GM23338 (cell line): ENCODE measurements at regions not wholly inside any gene's neighbourhood (a gene's known extent, or its start where the extent isn't known, plus 50 kb on each side); places are given as distances from the start of the nearest gene placed in this dataset.

ENCODE experiments used
- ATAC-seq: fragments of 200-7000 bp; cut with Tn5 transposase; 3 replicates; pipeline ENCODE4 v1.9.1; 2020
- DNase-seq: peaks from one replicate; pipeline ENCODE4 v3.0.0-alpha.2; 2015; ENCODE audit warnings: low spot score
- H2AFZ ChIP-seq: fragments of 200-600 bp; sonication (generic); 2 replicates; pipeline ENCODE4 v1.8.0; 2016; ENCODE audit warnings: antibody characterized with exemption, mild to moderate bottlenecking, moderate library complexity
- H3F3A ChIP-seq: fragments of 200-600 bp; sonication (generic); replicated peaks from 2 replicates; pipeline ENCODE4 v1.8.0; 2017; ENCODE audit warnings: antibody characterized with exemption, mixed run types, low read depth
- H3K27ac ChIP-seq: fragments of 200-600 bp; sonication (generic); 2 replicates; pipeline ENCODE4 v1.6.1; 2016; ENCODE audit warnings: low read depth
- H3K27me3 ChIP-seq: fragments of 200-600 bp; sonication (generic); 2 replicates; pipeline ENCODE4 v1.8.0; 2016; ENCODE audit warnings: mild to moderate bottlenecking, mixed run types, moderate library complexity; ENCODE audit not compliant: insufficient read depth
- H3K36me3 ChIP-seq: fragments of 200-600 bp; sonication (generic); 2 replicates; pipeline ENCODE4 v1.8.0; 2016; ENCODE audit warnings: mild to moderate bottlenecking; ENCODE audit not compliant: insufficient read depth
- H3K4me1 ChIP-seq: fragments of 200-600 bp; sonication (generic); 2 replicates; pipeline ENCODE4 v1.8.0; 2016; ENCODE audit warnings: mild to moderate bottlenecking, moderate library complexity; ENCODE audit not compliant: insufficient read depth
- H3K4me2 ChIP-seq: fragments of 200-600 bp; sonication (generic); 2 replicates; pipeline ENCODE4 v1.7.1; 2017; ENCODE audit warnings: mixed run types
- H3K4me3 ChIP-seq: fragments of 200-600 bp; sonication (generic); 2 replicates; pipeline ENCODE4 v1.6.1; 2016; ENCODE audit warnings: mixed run types
- H3K79me2 ChIP-seq: fragments of 200-600 bp; sonication (generic); replicated peaks from 2 replicates; pipeline ENCODE4 v1.8.0; 2017; ENCODE audit warnings: mild to moderate bottlenecking; ENCODE audit not compliant: insufficient read depth
- H3K9me2 ChIP-seq: fragments of 200-600 bp; sonication (generic); 2 replicates; pipeline ENCODE4 v1.8.0; 2017; ENCODE audit not compliant: insufficient read depth
- H4K20me1 ChIP-seq: fragments of 200-600 bp; sonication (generic); replicated peaks from 2 replicates; pipeline ENCODE4 v1.8.0; 2017; ENCODE audit warnings: mild to moderate bottlenecking; ENCODE audit not compliant: insufficient read depth
- H3K27ac Mint-ChIP-seq: 2 replicates; pipeline ENCODE4 v1.8.0; 2020; ENCODE audit warnings: inconsistent platforms, mild to moderate bottlenecking, moderate library complexity, mixed read lengths
- H3K27me3 Mint-ChIP-seq: 3 replicates; pipeline ENCODE4 v1.8.0; 2022; ENCODE audit warnings: low read depth, mild to moderate bottlenecking, moderate library complexity, mixed read lengths, inconsistent platforms; ENCODE audit not compliant: insufficient read depth, poor library complexity
- H3K36me3 Mint-ChIP-seq: 3 replicates; pipeline ENCODE4 v1.8.0; 2021; ENCODE audit warnings: low read depth, mild to moderate bottlenecking, inconsistent platforms, moderate library complexity, mixed read lengths
- H3K4me1 Mint-ChIP-seq: 3 replicates; pipeline ENCODE4 v1.8.0; 2020; ENCODE audit warnings: mild to moderate bottlenecking, inconsistent platforms, mixed read lengths
- H3K4me3 Mint-ChIP-seq: 3 replicates; pipeline ENCODE4 v1.8.0; 2021; ENCODE audit warnings: moderate library complexity, mild to moderate bottlenecking, inconsistent platforms, mixed read lengths
- H3K9me3 Mint-ChIP-seq: 3 replicates; pipeline ENCODE4 v1.8.0; 2020; ENCODE audit warnings: moderate library complexity, mild to moderate bottlenecking, inconsistent platforms, mixed read lengths
- CREB1 ChIP-seq: fragments of 250-450 bp; sonication (Bioruptor Pico); IDR thresholded peaks from 2 replicates; pipeline ENCODE4 v1.5.0; 2020; ENCODE audit warnings: low read depth, mild to moderate bottlenecking, moderate library complexity
- EZH2phosphoT487 ChIP-seq: fragments of 200-600 bp; sonication (generic); IDR thresholded peaks from one replicate; pipeline ENCODE4 v1.8.1; 2018; ENCODE audit warnings: antibody characterized with exemption; ENCODE audit not compliant: unreplicated experiment
- JUNB ChIP-seq: IDR thresholded peaks from one replicate; pipeline ENCODE4 v1.6.1; 2016; ENCODE audit warnings: antibody characterized with exemption; ENCODE audit not compliant: unreplicated experiment
- POLR2AphosphoS5 ChIP-seq: IDR thresholded peaks from 2 replicates; pipeline ENCODE4 v1.6.1; 2016; ENCODE audit warnings: antibody characterized with exemption, low read depth
- STAT1 ChIP-seq: IDR thresholded peaks from one replicate; pipeline ENCODE4 v1.6.1; 2016; ENCODE audit warnings: antibody characterized with exemption; ENCODE audit not compliant: unreplicated experiment
- ZNF114 ChIP-seq: fragments of 250-450 bp; sonication (Bioruptor Pico); IDR thresholded peaks from 2 replicates; pipeline ENCODE4 v1.5.0; 2020; ENCODE audit warnings: mild to moderate bottlenecking, moderate library complexity
- TF ChIP-seq, protein P1 (sequence below), 2 experiments: fragments of 200-600 bp in 1 of 2; sonication (generic) in 1 of 2; conservative IDR thresholded peaks; 2 replicates each; pipeline versions ENCODE4 v1.5.1 to v1.6.1; 2016 to 2017; ENCODE audit warnings: antibody characterized with exemption in 2 of 2, low read depth in 2 of 2, mild to moderate bottlenecking in 2 of 2, moderate library complexity in 1 of 2
- TF ChIP-seq, protein P2 (sequence below): IDR thresholded peaks from 2 replicates; pipeline ENCODE4 v1.6.1; 2016; ENCODE audit warnings: antibody characterized with exemption
- TF ChIP-seq, protein P3 (sequence below): fragments of 250-450 bp; sonication (Bioruptor Pico); IDR thresholded peaks from 2 replicates; pipeline ENCODE4 v1.5.0; 2020; ENCODE audit warnings: mild to moderate bottlenecking, moderate library complexity

DNA sequence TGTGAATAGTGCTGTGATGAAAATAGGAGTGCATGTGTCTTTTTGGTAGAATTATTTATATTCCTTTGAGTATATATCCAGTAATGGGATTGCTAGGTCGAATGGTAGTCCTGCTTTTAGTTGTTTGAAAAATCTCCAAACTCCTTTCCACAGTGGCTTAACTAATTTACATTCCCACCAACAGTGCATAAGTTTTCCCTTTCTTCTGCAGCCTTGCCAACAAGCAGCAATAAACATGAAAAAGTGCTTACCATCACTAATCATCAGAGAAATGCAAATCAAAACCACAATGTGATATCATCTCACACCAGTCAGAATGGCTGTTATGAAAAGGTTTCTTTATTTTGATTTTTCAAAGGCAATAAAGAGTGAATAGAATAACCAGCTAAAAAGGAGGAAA lies 1105.9 kb downstream of the NAALADL2 start:
- no peak for DNase-seq
- Mint-ChIP-seq H3K4me1 (no peaks in the 10 kb centered on the region), H3K4me3 (no peak overlapping the region), H3K36me3 (peaks cover 6% of the 10 kb centered on the region; the same call in 1 of the 3 replicates), H3K27ac (no peak overlapping the region), H3K27me3 (peaks cover 3% of the 10 kb centered on the region), H3K9me3 (peaks cover 23% of the 10 kb centered on the region; the same call in 1 of the 3 replicates)
- Histone ChIP-seq H3F3A (no peaks in the 10 kb centered on the region), H3K79me2 (no peaks in the 10 kb centered on the region), H3K27me3 (no peaks in the 10 kb centered on the region), H3K4me1 (no peaks in the 10 kb centered on the region), H3K4me2 (no peak overlapping the region), H3K4me3 (no peak overlapping the region), H4K20me1 (no peaks in the 10 kb centered on the region), H3K27ac (no peak overlapping the region), H3K9me2 (no peaks in the 10 kb centered on the region), H3K36me3 (no peaks in the 10 kb centered on the region), H2AFZ (no peak overlapping the region)
- ATAC-seq: no peak
- no peak for TF ChIP-seq JUNB
- TF ChIP-seq EZH2phosphoT487: no peak
- TF ChIP-seq, protein P1, sequence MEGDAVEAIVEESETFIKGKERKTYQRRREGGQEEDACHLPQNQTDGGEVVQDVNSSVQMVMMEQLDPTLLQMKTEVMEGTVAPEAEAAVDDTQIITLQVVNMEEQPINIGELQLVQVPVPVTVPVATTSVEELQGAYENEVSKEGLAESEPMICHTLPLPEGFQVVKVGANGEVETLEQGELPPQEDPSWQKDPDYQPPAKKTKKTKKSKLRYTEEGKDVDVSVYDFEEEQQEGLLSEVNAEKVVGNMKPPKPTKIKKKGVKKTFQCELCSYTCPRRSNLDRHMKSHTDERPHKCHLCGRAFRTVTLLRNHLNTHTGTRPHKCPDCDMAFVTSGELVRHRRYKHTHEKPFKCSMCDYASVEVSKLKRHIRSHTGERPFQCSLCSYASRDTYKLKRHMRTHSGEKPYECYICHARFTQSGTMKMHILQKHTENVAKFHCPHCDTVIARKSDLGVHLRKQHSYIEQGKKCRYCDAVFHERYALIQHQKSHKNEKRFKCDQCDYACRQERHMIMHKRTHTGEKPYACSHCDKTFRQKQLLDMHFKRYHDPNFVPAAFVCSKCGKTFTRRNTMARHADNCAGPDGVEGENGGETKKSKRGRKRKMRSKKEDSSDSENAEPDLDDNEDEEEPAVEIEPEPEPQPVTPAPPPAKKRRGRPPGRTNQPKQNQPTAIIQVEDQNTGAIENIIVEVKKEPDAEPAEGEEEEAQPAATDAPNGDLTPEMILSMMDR (conservative IDR thresholded peaks at IDR 0.05; ENCODE audit: low read depth in 2 of 2): no peak
- TF ChIP-seq STAT1: no peak
- no peak for TF ChIP-seq CREB1 (CRISPR knock-in tag)
- TF ChIP-seq POLR2AphosphoS5: no peak
- TF ChIP-seq, protein P2, sequence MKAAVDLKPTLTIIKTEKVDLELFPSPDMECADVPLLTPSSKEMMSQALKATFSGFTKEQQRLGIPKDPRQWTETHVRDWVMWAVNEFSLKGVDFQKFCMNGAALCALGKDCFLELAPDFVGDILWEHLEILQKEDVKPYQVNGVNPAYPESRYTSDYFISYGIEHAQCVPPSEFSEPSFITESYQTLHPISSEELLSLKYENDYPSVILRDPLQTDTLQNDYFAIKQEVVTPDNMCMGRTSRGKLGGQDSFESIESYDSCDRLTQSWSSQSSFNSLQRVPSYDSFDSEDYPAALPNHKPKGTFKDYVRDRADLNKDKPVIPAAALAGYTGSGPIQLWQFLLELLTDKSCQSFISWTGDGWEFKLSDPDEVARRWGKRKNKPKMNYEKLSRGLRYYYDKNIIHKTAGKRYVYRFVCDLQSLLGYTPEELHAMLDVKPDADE: no peak
- TF ChIP-seq, protein P3, sequence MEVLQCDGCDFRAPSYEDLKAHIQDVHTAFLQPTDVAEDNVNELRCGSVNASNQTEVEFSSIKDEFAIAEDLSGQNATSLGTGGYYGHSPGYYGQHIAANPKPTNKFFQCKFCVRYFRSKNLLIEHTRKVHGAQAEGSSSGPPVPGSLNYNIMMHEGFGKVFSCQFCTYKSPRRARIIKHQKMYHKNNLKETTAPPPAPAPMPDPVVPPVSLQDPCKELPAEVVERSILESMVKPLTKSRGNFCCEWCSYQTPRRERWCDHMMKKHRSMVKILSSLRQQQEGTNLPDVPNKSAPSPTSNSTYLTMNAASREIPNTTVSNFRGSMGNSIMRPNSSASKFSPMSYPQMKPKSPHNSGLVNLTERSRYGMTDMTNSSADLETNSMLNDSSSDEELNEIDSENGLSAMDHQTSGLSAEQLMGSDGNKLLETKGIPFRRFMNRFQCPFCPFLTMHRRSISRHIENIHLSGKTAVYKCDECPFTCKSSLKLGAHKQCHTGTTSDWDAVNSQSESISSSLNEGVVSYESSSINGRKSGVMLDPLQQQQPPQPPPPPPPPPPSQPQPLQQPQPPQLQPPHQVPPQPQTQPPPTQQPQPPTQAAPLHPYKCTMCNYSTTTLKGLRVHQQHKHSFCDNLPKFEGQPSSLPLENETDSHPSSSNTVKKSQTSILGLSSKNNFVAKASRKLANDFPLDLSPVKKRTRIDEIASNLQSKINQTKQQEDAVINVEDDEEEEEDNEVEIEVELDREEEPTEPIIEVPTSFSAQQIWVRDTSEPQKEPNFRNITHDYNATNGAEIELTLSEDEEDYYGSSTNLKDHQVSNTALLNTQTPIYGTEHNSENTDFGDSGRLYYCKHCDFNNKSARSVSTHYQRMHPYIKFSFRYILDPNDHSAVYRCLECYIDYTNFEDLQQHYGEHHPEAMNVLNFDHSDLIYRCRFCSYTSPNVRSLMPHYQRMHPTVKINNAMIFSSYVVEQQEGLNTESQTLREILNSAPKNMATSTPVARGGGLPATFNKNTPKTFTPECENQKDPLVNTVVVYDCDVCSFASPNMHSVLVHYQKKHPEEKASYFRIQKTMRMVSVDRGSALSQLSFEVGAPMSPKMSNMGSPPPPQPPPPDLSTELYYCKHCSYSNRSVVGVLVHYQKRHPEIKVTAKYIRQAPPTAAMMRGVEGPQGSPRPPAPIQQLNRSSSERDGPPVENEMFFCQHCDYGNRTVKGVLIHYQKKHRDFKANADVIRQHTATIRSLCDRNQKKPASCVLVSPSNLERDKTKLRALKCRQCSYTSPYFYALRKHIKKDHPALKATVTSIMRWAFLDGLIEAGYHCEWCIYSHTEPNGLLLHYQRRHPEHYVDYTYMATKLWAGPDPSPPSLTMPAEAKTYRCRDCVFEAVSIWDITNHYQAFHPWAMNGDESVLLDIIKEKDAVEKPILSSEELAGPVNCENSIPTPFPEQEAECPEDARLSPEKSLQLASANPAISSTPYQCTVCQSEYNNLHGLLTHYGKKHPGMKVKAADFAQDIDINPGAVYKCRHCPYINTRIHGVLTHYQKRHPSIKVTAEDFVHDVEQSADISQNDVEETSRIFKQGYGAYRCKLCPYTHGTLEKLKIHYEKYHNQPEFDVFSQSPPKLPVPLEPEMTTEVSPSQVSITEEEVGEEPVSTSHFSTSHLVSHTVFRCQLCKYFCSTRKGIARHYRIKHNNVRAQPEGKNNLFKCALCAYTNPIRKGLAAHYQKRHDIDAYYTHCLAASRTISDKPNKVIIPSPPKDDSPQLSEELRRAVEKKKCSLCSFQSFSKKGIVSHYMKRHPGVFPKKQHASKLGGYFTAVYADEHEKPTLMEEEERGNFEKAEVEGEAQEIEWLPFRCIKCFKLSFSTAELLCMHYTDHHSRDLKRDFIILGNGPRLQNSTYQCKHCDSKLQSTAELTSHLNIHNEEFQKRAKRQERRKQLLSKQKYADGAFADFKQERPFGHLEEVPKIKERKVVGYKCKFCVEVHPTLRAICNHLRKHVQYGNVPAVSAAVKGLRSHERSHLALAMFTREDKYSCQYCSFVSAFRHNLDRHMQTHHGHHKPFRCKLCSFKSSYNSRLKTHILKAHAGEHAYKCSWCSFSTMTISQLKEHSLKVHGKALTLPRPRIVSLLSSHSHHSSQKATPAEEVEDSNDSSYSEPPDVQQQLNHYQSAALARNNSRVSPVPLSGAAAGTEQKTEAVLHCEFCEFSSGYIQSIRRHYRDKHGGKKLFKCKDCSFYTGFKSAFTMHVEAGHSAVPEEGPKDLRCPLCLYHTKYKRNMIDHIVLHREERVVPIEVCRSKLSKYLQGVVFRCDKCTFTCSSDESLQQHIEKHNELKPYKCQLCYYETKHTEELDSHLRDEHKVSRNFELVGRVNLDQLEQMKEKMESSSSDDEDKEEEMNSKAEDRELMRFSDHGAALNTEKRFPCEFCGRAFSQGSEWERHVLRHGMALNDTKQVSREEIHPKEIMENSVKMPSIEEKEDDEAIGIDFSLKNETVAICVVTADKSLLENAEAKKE: no peak
- no peak for TF ChIP-seq ZNF114 (CRISPR knock-in tag)
